ENCODE measurements at regions not wholly inside any gene's neighbourhood (a gene's known extent, or its start where the extent isn't known, plus 50 kb on each side); places are given as distances from the start of the nearest gene placed in this dataset.

GRCh38 chr2:567865-568638 is 109.2 kb downstream of the TMEM18 start:
- Histone ChIP-seq H3K4me3 (no peak overlapping the region), H2AFZ (replicated peaks) (no peak overlapping the region)

GRCh38 chr2:567496-567864 is 109.7 kb downstream of the TMEM18 start:
- no peak for DNase-seq (ENCODE audit: low spot score)
- Histone ChIP-seq H3K4me2 (no peak overlapping the region), H3F3A (ENCODE audit: low read depth) (no peaks in the 10 kb centered on the region), H4K20me1 (ENCODE audit: low read depth) (no peaks in the 10 kb centered on the region), H3K36me3 (no peaks in the 10 kb centered on the region), H3K27ac (no peak overlapping the region), H3K9me3 (ENCODE audit: low read depth) (peaks cover 7% of the 10 kb centered on the region), H3K27me3 (no peaks in the 10 kb centered on the region), H3K9ac (no peak overlapping the region), H3K4me3 (no peak overlapping the region), H2AFZ (replicated peaks) (no peak overlapping the region), H3K4me1 (no peaks in the 10 kb centered on the region), H3K79me2 (ENCODE audit: low read depth) (no peaks in the 10 kb centered on the region)
- Mint-ChIP-seq H3K4me3 (no peak overlapping the region), H3K9me3 (peaks cover 25% of the 10 kb centered on the region), H3K36me3 (no peaks in the 10 kb centered on the region), H3K27me3 (ENCODE audit: insufficient read depth, low read depth) (peaks cover 7% of the 10 kb centered on the region), H3K27ac (no peak overlapping the region), H3K4me1 (peaks cover 7% of the 10 kb centered on the region)
- TF ChIP-seq EZH2phosphoT487 (IDR thresholded peaks at IDR 0.05) (no peak), CTCF (IDR thresholded peaks at IDR 0.05) (no peak), EZH2 (IDR thresholded peaks at IDR 0.05) (no peak)

More at GRCh38 chr2:567865-568638, 109.2 kb downstream of the TMEM18 start:
- H3K9me3 ChIP-seq (ENCODE audit: low read depth), result peaks cover 7% of the 10 kb centered on the region
- no peaks in the 10 kb centered on the region for H3K27me3 ChIP-seq
- TF ChIP-seq CTCF (IDR thresholded peaks at IDR 0.05) (no peak), EZH2phosphoT487 (IDR thresholded peaks at IDR 0.05) (no peak), EZH2 (IDR thresholded peaks at IDR 0.05) (no peak)
- peaks cover 7% of the 10 kb centered on the region for H3K27me3 Mint-ChIP-seq (ENCODE audit: insufficient read depth, low read depth)
- no peaks in the 10 kb centered on the region for H3K4me1 ChIP-seq
- H3K4me3 Mint-ChIP-seq, result no peak overlapping the region
- no peaks in the 10 kb centered on the region for H4K20me1 ChIP-seq (ENCODE audit: low read depth)
- no peaks in the 10 kb centered on the region for H3F3A ChIP-seq (ENCODE audit: low read depth)
- peaks cover 7% of the 10 kb centered on the region for H3K4me1 Mint-ChIP-seq
- no peak for DNase-seq (ENCODE audit: low spot score)
- no peak overlapping the region for H3K9ac ChIP-seq
- no peaks in the 10 kb centered on the region for H3K79me2 ChIP-seq (ENCODE audit: low read depth)
- no peak overlapping the region for H3K4me2 ChIP-seq
- H3K9me3 Mint-ChIP-seq, result peaks cover 26% of the 10 kb centered on the region
- no peaks in the 10 kb centered on the region for H3K36me3 ChIP-seq
- H3K27ac Mint-ChIP-seq, result no peak overlapping the region
- H3K36me3 Mint-ChIP-seq, result no peaks in the 10 kb centered on the region
- no peak overlapping the region for H3K27ac ChIP-seq

- TF ChIP-seq EZH2 (IDR thresholded peaks at IDR 0.05), result no peak
- TF ChIP-seq CTCF (IDR thresholded peaks at IDR 0.05), result no peak
- no peak for TF ChIP-seq EZH2phosphoT487 (IDR thresholded peaks at IDR 0.05)
These were observed 110.6 kb downstream of the TMEM18 start for GRCh38 chr2:566379-567313.

More at GRCh38 chr2:566379-567313, 110.6 kb downstream of the TMEM18 start:
- H3K27me3 ChIP-seq, result no peaks in the 10 kb centered on the region
- H3K9me3 ChIP-seq (ENCODE audit: low read depth), result peaks cover 7% of the 10 kb centered on the region
- Mint-ChIP-seq H3K9me3 (peaks cover 17% of the 10 kb centered on the region), H3K27ac (no peak overlapping the region), H3K4me3 (no peak overlapping the region), H3K36me3 (no peaks in the 10 kb centered on the region), H3K4me1 (peaks cover 7% of the 10 kb centered on the region), H3K27me3 (ENCODE audit: insufficient read depth, low read depth) (peaks cover 2% of the 10 kb centered on the region)
- no peaks in the 10 kb centered on the region for H3K4me1 ChIP-seq
- no peaks in the 10 kb centered on the region for H3F3A ChIP-seq (ENCODE audit: low read depth)
- no peaks in the 10 kb centered on the region for H4K20me1 ChIP-seq (ENCODE audit: low read depth)
- no peak overlapping the region for H2AFZ ChIP-seq (replicated peaks)
- no peaks in the 10 kb centered on the region for H3K36me3 ChIP-seq
- H3K4me3 ChIP-seq, result no peak overlapping the region
- H3K27ac ChIP-seq, result no peak overlapping the region
- H3K9ac ChIP-seq, result no peak overlapping the region
- H3K4me2 ChIP-seq, result no peak overlapping the region
- no peaks in the 10 kb centered on the region for H3K79me2 ChIP-seq (ENCODE audit: low read depth)
- DNase-seq (ENCODE audit: low spot score), result no peak
